Amniotic epithelial cell (primary cell): ENCODE measurements at regions not wholly inside any gene's neighbourhood (a gene's known extent, or its start where the extent isn't known, plus 50 kb on each side); places are given as distances from the start of the nearest gene placed in this dataset.

Experiments used
- DNase-seq: peaks from one replicate; pipeline ENCODE4 v3.0.0-alpha.2; 2010; ENCODE audit warnings: low read depth

- peak; percentile 26 for DNase-seq
Observed at GRCh38 chr10:4051641-4052151, 266.7 kb upstream of the KLF6 start.

- peak; percentile 53 for DNase-seq
Observed at GRCh38 chr10:4051011-4051640, 266.1 kb upstream of the KLF6 start.

DNA sequence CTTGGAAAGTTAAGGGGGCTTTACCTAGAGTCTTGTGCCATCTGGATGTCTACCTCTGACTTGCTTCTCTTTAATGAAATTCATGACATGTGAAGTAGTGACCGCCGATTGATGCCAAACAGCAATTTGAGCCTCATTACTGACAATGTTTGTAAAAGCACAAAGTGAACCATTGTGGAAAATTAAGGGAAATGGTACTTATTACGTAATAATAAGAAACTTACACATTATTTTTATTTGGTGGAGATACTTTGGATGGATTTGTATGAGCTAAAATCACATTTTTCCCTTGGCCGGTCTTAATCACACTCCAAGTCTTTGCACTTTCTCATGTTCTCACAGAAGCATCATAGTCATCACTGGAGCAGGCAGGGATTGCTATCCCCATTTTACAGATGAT lies 265.1 kb upstream of the KLF6 start:
- DNase-seq: no peak

DNA sequence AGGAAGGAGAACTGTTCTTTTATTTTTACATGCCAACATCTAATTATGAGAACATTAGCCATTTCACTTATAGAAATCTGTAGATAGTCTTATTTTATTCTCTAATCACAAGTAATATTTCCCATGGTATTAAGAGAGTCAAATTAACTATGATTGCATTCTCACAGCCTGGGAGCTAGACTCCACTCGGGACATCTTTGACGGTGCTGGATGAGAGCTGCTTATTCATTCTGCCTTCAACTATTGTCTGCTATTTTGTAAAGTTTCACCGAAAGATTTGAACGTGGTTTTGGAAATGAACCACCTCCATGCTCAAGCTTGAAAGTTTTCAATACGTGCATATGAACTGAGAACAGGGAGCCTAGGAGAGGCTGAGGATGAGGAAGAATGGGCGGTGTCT lies 264.3 kb upstream of the KLF6 start:
- DNase-seq: no peak

DNA sequence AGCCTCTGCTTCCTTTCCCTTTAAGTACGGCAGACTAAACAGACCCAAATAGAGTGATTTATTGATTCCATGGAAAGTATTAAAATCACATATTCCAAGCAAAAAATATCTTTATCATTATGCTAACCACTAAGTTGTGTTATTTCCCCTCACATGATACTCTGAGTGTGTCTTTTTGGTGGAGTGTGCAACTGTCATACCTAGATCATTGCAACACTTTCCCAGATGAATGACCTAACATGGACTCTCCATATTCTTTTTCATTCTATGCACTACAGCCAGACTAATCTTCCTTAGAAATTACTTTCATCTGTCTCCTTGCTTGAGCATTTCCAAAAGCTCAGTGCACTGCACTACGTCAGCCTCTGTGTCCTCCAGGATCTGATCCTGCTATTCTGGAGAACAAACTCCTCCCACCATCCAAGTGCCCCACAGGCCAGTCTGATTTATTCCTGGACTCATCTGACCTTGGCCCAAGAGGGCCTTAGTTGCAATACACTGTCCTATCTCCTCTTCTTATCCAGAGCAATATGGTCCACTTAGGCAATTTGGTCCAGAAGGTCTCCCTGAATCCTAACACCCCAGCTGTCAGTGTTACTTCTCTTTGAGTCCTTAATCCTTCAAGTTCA lies 263.3 kb upstream of the KLF6 start:
- peak; percentile 28 for DNase-seq

GRCh38 chr10:4046712-4047354 lies 261.8 kb upstream of the KLF6 start:
- DNase-seq: no peak

DNA sequence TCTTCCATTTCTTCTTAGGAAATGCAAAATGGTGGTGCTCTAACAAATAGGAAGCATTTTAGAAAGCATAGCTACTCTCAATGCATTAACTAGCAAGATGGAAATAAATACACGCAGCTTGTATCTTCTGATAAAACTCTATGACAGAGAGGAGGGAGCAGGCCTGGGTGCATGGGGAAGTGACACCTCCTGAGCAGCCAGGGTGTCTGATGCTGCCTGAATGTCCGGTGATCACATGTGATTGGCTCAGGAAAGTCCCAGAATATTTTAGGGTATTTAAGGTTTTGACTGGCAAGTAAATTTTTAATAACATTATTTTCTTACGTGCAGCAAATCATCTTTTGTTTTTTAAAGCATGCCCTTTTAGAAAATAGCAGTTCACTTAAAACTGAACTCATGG lies 261.0 kb upstream of the KLF6 start:
- DNase-seq: no peak

DNA sequence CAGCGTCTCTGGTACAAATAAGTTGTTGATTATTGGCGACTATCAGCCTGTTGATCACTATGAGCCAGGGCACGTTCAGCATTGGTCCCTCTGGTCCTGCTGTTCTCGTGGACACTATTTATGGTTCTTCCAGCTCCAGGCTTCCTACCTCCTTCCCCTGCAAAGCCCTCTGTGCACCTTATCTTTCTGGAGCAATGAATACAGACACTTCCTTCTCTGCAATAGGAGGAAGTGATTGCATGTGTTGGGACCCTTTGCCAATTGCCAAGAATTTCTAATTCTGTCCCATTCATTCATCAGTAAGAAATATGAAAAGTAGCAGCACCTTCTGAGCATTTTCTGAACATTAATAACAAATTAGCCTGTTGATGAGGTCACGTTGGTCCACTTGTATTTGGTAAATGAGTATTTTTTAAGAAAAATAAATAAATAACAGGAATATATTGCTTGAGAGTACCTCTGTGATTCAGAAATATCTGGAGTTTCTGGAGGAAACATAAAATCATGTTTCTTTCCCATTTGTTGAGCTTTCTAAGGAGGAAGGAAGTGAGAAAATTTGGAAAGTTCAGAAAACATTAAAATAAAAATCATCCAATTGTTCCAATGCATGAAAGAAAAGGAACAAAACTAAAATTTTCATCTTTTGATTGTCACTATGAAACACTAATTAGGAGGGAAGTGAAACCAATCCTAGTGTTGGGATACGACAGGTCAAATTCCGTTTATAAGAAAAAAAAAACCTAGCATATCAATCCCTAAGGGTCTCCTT lies 259.1 kb upstream of the KLF6 start:
- DNase-seq: no peak

DNA sequence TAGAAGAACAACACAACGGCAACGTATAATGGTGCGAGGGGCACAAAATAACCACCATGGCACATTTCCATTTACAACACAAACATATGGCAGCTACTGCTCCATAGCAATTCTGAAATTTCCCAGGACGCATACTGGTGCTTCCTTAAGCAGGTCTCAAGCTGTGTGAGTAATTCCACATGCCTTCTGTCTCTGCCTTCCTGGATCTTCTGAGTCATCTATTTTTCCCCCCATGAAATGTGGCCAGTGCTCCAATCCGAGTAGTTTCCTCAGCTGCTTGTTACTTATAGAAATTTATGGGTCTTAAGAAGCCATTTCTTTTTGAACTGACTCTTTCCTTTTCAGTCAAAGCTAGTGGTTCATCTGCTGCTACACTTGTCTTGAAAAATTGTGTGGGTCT lies 256.6 kb upstream of the KLF6 start:
- no peak for DNase-seq

GRCh38 chr10:4038000-4038399 lies 253.0 kb upstream of the KLF6 start:
- DNase-seq: no peak

- DNase-seq: no peak
Observed at GRCh38 chr10:4035599-4035945, 250.6 kb upstream of the KLF6 start.

DNA sequence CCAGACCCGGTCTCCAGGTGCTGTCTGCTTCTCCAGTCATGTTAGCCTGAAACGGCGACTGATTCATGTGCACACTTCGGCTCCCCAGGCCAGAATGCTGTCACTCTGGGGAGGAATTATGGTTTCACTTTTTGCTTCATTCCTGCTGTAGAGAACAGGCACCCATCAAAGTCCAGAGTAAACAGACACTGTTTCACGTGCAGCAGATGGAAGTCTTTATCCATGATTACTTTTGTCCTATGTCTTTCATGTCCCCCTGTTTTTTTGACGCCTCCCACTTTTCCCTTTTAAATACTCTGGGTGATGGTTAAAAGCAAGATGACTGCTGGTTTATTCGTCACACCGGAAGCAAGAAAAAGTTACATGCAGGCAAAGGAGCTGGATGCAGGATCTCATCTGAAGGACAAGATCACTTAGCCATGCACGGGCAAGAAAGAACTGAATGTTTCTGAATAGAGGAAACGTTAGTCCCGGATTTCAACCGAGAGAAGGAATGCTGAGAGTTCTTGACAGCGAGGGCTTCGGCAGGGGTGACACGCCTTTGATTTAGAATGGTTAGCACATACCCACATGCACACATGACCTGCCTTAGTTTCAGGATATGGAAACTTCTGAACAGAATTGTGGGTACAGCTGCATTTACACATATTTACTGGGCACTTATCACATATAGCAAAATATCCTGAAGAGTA lies 250.0 kb upstream of the KLF6 start:
- peak; percentile 47 for DNase-seq

GRCh38 chr10:4033341-4033896 lies 248.4 kb upstream of the KLF6 start:
- DNase-seq: no peak

GRCh38 chr10:4029866-4030265 lies 244.9 kb upstream of the KLF6 start:
- no peak for DNase-seq

- DNase-seq: no peak
Observed at GRCh38 chr10:4028854-4029583, 244.0 kb upstream of the KLF6 start.

GRCh38 chr10:4028027-4028471 lies 243.0 kb upstream of the KLF6 start:
- DNase-seq: no peak

- no peak for DNase-seq
Observed at GRCh38 chr10:4025339-4025738, 240.3 kb upstream of the KLF6 start.

DNA sequence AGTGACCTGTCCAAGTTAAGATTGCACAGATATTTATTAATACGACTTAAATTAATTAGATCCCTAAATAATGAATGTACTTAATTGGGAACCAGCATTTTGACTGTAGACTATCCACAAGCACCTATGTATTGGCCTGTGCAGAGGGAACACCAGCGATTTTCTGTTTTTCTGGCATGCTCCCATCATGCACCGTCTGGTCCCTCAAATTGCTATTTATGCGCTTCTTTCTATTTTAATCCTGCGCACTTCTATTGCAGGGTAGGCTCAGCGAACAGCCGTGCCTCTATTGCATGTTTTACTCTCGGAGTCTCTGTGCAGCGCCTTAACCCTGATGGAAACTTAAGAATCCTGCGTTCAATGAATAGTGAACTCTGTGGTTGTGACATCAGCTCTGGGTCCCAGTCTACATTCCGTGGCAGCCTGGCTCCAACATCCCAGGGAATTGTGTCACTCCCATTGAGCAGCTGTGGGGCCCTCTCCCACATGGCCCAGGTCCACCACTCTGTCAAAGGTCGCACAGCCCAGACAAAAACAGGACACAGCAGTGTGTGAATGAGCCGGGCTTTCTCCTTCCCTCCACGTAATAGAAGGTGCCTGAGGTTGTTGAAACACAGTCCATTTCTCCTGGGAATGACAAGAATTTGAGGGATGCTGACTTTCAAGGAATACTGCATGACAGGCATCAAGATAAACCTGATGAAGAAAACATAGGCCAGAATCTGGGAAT lies 239.7 kb upstream of the KLF6 start:
- DNase-seq: peak; percentile 27

GRCh38 chr10:4024027-4024426 lies 239.0 kb upstream of the KLF6 start:
- DNase-seq: no peak

DNA sequence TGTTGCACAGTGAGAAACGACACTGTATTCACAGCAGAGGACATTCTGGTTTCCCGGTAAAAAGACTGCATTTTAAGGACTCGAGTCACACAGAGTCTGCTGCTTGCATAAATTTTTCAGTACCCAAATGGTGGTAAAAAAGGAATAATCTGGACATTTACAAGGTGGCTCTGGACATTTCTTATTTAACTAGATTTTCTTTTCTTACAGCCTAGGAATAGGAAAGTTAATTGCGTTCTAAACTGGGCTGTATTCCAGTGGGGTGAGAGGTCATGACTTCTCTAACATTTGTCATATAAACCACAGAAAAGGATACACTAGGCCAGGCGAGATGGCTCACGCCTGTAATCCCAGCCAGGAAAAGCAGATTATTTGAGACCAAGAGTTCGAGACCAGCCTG lies 237.5 kb upstream of the KLF6 start:
- DNase-seq: peak; percentile 42
